IPS-18a (cell line): ENCODE measurements at regions not wholly inside any gene's neighbourhood (a gene's known extent, or its start where the extent isn't known, plus 50 kb on each side); places are given as distances from the start of the nearest gene placed in this dataset.

Experiments
- H3K27ac ChIP-seq: one replicate; pipeline ENCODE4 v1.5.1; 2013; ENCODE audit warnings: low read length
- H3K27me3 ChIP-seq: one replicate; pipeline ENCODE4 v1.6.1; 2013; ENCODE audit warnings: mild to moderate bottlenecking, low read length; ENCODE audit not compliant: control insufficient read depth, insufficient read depth
- H3K36me3 ChIP-seq: one replicate; pipeline ENCODE4 v1.6.1; 2013; ENCODE audit warnings: low read depth, low read length; ENCODE audit not compliant: control insufficient read depth
- H3K4me1 ChIP-seq: one replicate; pipeline ENCODE4 v1.6.1; 2013; ENCODE audit warnings: low read depth, low read length; ENCODE audit not compliant: control insufficient read depth
- H3K4me3 ChIP-seq: one replicate; pipeline ENCODE4 v1.5.1; 2013; ENCODE audit warnings: low read length
- H3K9ac ChIP-seq: one replicate; pipeline ENCODE4 v1.6.1; 2013; ENCODE audit warnings: mild to moderate bottlenecking, low read length, moderate library complexity
- H3K9me3 ChIP-seq: one replicate; pipeline ENCODE4 v1.6.1; 2013; ENCODE audit warnings: low read depth, low read length; ENCODE audit not compliant: control insufficient read depth

DNA sequence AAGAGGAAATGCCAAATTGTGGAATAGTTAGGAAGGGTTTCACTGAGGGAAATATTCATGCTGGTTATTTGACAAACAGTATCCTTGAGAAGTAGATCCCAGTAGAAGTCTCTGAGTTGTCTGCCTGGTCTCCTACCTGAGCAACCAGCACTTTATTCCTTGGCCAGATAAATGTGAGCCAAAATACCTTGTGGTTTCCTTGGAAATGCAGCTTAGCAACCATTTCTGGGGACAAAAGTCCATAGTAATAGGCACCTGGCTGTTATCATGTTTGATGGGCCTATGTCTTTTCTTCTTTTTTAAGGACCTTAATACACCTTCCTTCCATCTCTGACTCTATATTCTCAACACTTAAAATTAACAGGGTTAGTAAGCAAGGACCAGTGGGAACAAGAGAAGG is 217.1 kb upstream of the MARCKS start:
- Histone ChIP-seq H3K9ac (no peak overlapping the region), H3K27ac (no peak overlapping the region), H3K36me3 (no peaks in the 10 kb centered on the region), H3K27me3 (no peaks in the 10 kb centered on the region), H3K4me3 (no peak overlapping the region), H3K4me1 (peaks cover 3% of the 10 kb centered on the region), H3K9me3 (no peaks in the 10 kb centered on the region)

DNA sequence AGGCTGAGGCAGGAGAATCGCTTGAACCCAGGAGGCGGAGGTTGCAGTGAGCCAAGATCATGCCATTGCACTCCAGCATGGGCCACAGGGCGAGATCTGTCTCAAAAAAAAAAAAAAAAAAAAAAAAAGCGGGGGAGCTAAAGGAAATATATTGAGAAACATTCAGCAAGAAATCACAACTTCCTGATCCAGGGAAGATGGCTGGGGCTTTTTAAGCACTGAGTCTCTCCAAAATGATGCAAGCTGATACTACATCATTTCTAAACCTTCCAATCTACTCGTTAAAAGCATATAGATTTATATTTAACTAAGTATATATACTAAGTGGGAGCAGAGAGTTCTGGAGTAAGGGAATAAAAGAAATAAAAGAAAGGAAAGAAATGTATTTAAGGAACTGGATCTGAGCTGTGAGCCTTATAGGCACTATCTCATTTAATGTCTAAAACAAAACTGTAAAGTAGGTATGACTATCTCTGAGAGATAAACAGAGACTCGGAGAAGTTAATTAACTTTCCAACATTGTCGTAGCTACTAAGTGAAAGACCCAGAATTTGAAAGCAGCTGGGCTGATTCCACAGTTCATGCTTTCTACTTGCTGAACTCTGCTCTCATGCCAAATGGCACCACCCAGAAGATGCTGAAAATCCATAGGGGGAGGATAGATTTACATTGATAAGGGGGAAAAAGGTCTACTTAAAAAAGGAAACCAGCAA is 215.0 kb upstream of the MARCKS start:
- H3K9ac ChIP-seq = no peak overlapping the region
- H3K4me1 ChIP-seq = peaks cover 3% of the 10 kb centered on the region
- H3K9me3 ChIP-seq = no peaks in the 10 kb centered on the region
- no peaks in the 10 kb centered on the region for H3K27me3 ChIP-seq
- no peak overlapping the region for H3K4me3 ChIP-seq
- no peak overlapping the region for H3K27ac ChIP-seq
- H3K36me3 ChIP-seq = no peaks in the 10 kb centered on the region

DNA sequence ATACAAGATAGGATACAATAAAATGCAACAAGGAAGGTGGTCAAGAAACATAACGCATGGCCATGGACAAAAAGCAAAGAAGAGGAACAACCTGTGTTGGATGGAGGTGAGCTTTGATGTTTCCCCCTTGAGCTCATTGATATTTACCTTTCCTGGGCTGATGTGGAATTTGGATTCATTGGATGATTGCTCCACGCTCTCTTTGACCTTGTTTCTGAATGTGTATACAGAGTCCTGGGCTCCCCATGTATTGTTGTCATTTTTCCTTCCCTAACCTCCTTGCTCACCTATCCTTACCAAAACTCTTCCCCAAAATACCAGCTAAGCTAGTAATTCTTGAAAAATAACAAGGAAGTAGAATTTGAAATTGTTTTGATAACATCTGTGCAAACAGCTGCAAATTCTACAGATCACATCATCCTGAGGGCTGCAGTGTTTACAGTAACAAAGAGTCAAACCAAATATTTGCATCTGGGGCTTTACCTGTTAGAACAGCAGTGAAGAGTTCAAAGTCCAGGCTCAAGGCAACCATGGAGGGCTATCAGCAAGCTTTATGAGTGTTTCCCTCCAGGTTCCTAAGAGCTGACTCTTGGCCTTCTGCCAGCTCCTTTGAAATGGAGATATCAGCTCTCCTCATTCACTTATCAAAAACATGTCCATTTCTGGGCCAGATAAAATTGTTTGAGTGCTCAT is 214.3 kb upstream of the MARCKS start:
- H3K36me3 ChIP-seq = no peaks in the 10 kb centered on the region
- H3K4me3 ChIP-seq = no peak overlapping the region
- H3K9me3 ChIP-seq = no peaks in the 10 kb centered on the region
- no peak overlapping the region for H3K27ac ChIP-seq
- peaks cover 3% of the 10 kb centered on the region for H3K4me1 ChIP-seq
- H3K27me3 ChIP-seq = no peaks in the 10 kb centered on the region
- H3K9ac ChIP-seq = no peak overlapping the region

DNA sequence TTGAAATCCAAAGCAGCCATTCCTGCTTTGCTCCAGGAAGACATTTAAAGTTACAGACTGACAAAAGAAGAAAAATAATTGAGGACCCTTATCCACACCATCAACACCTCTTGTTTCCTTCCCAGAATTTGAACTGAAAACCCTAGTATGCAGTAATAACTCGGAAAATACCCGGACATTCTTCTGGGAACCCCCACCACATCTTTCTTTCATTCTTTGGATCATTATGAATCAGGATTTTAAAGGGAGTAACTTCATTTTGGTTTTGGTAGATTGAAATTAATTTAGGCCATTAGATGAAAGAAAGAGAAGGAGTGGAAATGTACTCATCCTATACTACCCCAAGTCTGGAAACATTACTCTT is 213.8 kb upstream of the MARCKS start:
- Histone ChIP-seq H3K4me1 (peaks cover 3% of the 10 kb centered on the region), H3K27me3 (no peaks in the 10 kb centered on the region), H3K9ac (no peak overlapping the region), H3K9me3 (no peaks in the 10 kb centered on the region), H3K36me3 (no peaks in the 10 kb centered on the region), H3K4me3 (no peak overlapping the region), H3K27ac (no peak overlapping the region)

DNA sequence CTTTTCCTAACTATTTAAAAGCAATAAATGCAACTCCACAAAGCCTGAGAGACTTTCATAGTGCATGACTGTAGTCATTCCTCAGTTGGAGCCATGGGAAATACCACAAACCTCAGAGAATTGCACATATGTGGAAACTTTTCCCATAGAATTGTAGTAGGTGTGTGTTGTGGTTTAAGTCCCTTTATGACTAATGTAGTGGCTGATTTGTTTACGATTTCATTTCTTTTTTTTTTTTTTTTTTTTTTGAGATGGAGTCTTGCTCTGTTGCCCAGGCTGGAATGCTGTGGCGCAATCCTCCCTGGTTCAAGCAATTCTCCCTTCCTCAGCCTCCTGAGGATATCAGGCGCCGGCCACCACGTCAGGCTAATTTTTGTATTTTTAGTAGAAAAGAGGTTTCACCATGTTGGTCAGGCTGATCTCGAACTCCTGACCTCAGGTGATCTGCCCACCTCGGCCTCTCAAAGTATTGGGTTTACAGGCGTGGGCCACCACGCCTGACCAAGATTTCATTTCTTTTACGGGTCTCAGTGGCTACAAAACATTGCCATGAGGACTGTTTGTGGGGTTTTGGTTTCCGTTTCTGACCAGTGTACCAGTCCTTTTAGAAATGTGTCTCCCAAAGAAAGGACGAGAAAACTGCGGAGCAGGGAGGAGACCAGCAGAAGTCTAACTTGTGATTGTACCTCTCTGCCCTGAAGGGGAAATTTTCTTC is 212.1 kb upstream of the MARCKS start:
- Histone ChIP-seq H3K27me3 (no peaks in the 10 kb centered on the region), H3K4me1 (peaks cover 10% of the 10 kb centered on the region), H3K9ac (no peak overlapping the region), H3K9me3 (no peaks in the 10 kb centered on the region), H3K4me3 (no peak overlapping the region), H3K36me3 (no peaks in the 10 kb centered on the region), H3K27ac (no peak overlapping the region)

DNA sequence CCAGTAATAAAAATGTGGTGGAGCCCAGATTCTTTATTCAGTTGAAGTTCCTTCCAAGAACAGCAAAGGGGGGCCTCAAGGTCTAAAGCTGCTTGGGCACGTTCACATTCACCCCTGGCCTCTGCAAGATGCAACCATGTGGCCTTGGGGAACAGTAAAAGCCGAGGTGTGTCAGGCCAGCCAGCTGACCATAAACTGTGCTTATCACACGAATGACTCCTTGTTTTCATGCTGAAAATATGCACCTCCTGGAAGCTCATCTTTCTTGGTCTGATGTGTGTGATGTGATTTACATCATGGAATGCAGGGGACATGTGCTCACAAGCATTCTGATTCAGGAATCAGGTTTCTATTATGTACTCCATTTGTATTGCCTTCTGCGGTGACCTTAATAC is 211.6 kb upstream of the MARCKS start:
- H3K4me3 ChIP-seq = no peak overlapping the region
- H3K9ac ChIP-seq = no peak overlapping the region
- H3K27me3 ChIP-seq = no peaks in the 10 kb centered on the region
- no peaks in the 10 kb centered on the region for H3K36me3 ChIP-seq
- H3K9me3 ChIP-seq = no peaks in the 10 kb centered on the region
- H3K27ac ChIP-seq = no peak overlapping the region
- peaks cover 10% of the 10 kb centered on the region for H3K4me1 ChIP-seq

DNA sequence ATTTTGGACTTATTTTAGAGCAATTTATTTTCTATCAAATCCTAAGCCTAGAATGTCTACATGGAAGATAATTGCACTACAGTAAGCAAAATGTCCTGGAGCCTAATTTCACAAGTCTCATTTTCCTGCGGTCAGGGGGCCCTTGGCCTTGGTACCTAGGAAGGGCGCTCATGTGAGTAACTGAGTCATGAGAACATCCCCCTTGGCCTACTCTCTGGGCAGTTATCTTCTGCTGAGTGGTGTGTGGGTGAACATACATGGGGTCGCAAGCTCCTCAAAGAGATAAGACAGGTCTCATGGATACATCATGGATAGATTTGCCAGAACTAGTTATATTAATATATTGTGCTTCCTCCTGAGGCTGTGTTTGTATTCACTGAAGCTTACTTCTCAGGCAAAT is 211.2 kb upstream of the MARCKS start:
- Histone ChIP-seq H3K36me3 (no peaks in the 10 kb centered on the region), H3K4me3 (no peak overlapping the region), H3K9me3 (no peaks in the 10 kb centered on the region), H3K9ac (no peak overlapping the region), H3K27me3 (no peaks in the 10 kb centered on the region), H3K27ac (no peak overlapping the region), H3K4me1 (peaks cover 10% of the 10 kb centered on the region)

DNA sequence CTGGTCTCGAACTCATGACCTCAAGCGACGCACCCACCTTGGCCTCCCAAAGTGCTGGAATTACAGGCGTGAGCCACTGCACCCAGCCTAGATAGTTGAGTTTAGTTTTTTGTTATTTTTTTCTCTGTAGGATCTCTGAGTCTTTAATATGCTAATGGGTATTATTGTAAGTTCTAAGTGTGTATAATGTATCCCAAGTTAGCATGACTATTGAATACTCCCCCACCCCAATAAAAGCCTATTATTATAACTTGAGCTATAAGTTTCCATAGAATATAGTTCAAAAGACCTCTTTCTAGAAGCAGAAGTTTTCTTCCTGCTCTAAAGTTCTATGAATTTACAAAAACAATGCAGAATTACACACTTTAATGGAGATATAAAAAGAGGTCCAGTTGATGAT is 210.4 kb upstream of the MARCKS start:
- Histone ChIP-seq H3K27ac (no peak overlapping the region), H3K27me3 (no peaks in the 10 kb centered on the region), H3K9me3 (no peaks in the 10 kb centered on the region), H3K36me3 (no peaks in the 10 kb centered on the region), H3K4me3 (no peak overlapping the region), H3K9ac (no peak overlapping the region), H3K4me1 (peaks cover 10% of the 10 kb centered on the region)

DNA sequence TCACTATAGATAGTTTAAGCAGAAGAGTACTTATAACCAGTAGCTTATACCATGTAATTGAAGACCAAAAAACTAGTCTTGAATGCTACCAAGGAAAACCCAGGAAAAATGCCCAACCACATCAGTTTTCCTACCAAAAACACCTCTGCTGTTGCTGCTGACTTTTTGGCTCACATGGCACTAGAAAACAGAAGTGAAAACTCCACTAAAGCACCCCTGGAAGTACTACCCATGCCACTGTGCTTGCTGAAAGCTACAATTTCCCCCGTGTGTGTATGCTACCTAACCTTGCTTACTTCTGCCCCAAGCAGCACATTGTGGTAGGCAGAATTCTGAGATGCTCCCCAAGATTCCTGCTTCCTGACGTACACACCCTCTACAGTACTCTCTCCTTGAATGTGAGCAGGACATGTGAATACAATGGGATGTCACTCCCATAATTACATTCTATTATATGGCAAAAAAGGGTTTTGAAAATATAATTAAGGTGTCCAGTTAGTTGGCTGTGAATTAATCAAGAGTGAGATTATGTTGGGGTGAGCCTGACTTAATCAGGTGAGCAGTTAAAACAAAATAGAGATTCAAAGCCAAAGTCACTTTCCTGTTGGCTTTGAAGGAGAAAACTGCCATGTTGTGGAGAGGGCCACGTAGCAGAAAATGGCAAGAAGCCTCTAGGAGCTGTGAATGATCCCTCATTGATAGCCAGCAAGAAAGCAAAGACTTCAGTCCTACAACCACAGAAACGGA is 209.8 kb upstream of the MARCKS start:
- Histone ChIP-seq H3K27ac (no peak overlapping the region), H3K4me1 (peaks cover 10% of the 10 kb centered on the region), H3K9ac (no peak overlapping the region), H3K36me3 (no peaks in the 10 kb centered on the region), H3K4me3 (no peak overlapping the region), H3K9me3 (no peaks in the 10 kb centered on the region), H3K27me3 (no peaks in the 10 kb centered on the region)

DNA sequence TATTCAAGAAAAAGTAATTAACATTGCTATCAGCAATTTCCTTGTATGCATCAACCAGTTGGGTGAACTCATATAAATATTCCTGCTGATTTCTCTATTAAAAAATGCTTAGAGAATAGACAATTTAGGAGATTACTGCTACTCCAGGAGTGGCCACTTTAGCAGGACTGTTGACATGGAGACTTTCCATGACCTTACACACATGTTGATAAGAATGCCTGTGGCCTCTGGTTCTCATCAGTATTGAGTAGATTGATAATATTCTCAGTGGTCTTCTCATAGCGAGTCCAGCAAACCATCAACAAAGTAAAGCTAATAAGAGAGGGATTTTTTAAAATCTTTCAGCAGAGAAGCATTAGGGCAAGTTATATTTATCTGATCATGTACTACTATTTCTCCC is 208.4 kb upstream of the MARCKS start:
- no peak overlapping the region for H3K27ac ChIP-seq
- no peaks in the 10 kb centered on the region for H3K27me3 ChIP-seq
- H3K4me3 ChIP-seq = no peak overlapping the region
- no peaks in the 10 kb centered on the region for H3K36me3 ChIP-seq
- peaks cover 7% of the 10 kb centered on the region for H3K4me1 ChIP-seq
- H3K9ac ChIP-seq = no peak overlapping the region
- no peaks in the 10 kb centered on the region for H3K9me3 ChIP-seq

DNA sequence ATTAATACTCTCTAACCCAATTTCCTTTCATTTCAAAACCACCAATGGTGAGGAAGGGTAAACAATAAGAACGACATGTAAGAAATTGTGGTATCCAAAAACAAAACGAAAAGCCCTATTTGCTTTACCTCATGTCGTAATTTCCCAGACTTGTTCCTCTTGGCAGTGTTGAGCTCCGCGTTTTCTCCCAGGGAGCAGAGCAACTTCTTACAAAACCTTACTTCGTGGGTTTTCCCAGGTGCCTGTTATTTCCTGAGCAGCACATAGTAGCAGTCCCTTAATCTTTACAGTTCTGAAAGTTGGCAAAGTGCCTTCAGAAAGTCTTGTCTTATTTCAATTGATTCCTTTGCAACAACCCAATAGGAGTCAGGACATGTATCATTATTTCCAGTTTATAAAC is 207.9 kb upstream of the MARCKS start:
- H3K27ac ChIP-seq = no peak overlapping the region
- peaks cover 7% of the 10 kb centered on the region for H3K4me1 ChIP-seq

More for the DNA sequence above, 207.9 kb upstream of the MARCKS start:
- Histone ChIP-seq H3K36me3 (no peaks in the 10 kb centered on the region), H3K27me3 (no peaks in the 10 kb centered on the region), H3K9ac (no peak overlapping the region), H3K9me3 (no peaks in the 10 kb centered on the region), H3K4me3 (no peak overlapping the region)
